ENCODE measurements at regions not wholly inside any gene's neighbourhood (a gene's known extent, or its start where the extent isn't known, plus 50 kb on each side); places are given as distances from the start of the nearest gene placed in this dataset.

GRCh38 chr9:7961076-7961475, 161.5 kb upstream of the DMAC1 start:
- no peaks in the 10 kb centered on the region for H3K9me3 ChIP-seq
- H3K27me3 ChIP-seq, result no peaks in the 10 kb centered on the region
- TF ChIP-seq POLR2A (IDR thresholded peaks at IDR 0.05) (no peak), EP300 (IDR thresholded peaks at IDR 0.05) (no peak), POLR2AphosphoS5 (IDR thresholded peaks at IDR 0.05) (no peak), CTCF (IDR thresholded peaks at IDR 0.05) (no peak)
- H3K36me3 ChIP-seq, result no peaks in the 10 kb centered on the region
- DNase-seq, result no peak
- no peak overlapping the region for H3K27ac ChIP-seq
- intact Hi-C loops (cut with DNase I; ENCODE audit: low total_unique reads), result no loop called here
- no peaks in the 10 kb centered on the region for H3K4me1 ChIP-seq
- 67 to 78% (median 73%) methylated on average over 3 of the region's 3 CpGs for WGBS, 5 donors
- H3K4me3 ChIP-seq, result no peak overlapping the region

- Histone ChIP-seq H3K36me3 (no peaks in the 10 kb centered on the region), H3K27ac (no peak overlapping the region), H3K4me1 (no peaks in the 10 kb centered on the region), H3K9me3 (no peaks in the 10 kb centered on the region), H3K27me3 (no peaks in the 10 kb centered on the region), H3K4me3 (no peak overlapping the region)
- DNase-seq, result no peak
- 80 to 90% (median 86%) methylated on average over 4 of the region's 4 CpGs for WGBS, 5 donors
- TF ChIP-seq POLR2A (IDR thresholded peaks at IDR 0.05) (no peak), CTCF (IDR thresholded peaks at IDR 0.05) (no peak), POLR2AphosphoS5 (IDR thresholded peaks at IDR 0.05) (no peak), EP300 (IDR thresholded peaks at IDR 0.05) (no peak)
- intact Hi-C loops (cut with DNase I; ENCODE audit: low total_unique reads), result no loop called here
Measured at GRCh38 chr9:7960320-7961050, 160.9 kb upstream of the DMAC1 start.

- Histone ChIP-seq H3K27me3 (no peaks in the 10 kb centered on the region), H3K9me3 (no peaks in the 10 kb centered on the region), H3K4me1 (no peaks in the 10 kb centered on the region), H3K4me3 (no peak overlapping the region), H3K27ac (no peak overlapping the region), H3K36me3 (no peaks in the 10 kb centered on the region)
- DNase-seq, result no peak
- no peak for TF ChIP-seq EP300 (IDR thresholded peaks at IDR 0.05)
- no peak for TF ChIP-seq POLR2AphosphoS5 (IDR thresholded peaks at IDR 0.05)
- TF ChIP-seq CTCF (IDR thresholded peaks at IDR 0.05), result no peak
- TF ChIP-seq POLR2A (IDR thresholded peaks at IDR 0.05), result no peak
- intact Hi-C loops (cut with DNase I; ENCODE audit: low total_unique reads), result no loop called here
- 89 to 93% (median 92%) methylated on average over 2 of the region's 2 CpGs for WGBS, 5 donors
Measured at GRCh38 chr9:7957803-7958202, 158.2 kb upstream of the DMAC1 start.

GRCh38 chr9:7947577-7947976, 148.0 kb upstream of the DMAC1 start:
- Histone ChIP-seq H3K9me3 (no peaks in the 10 kb centered on the region), H3K27me3 (no peaks in the 10 kb centered on the region), H3K4me3 (no peak overlapping the region), H3K27ac (no peak overlapping the region), H3K36me3 (no peaks in the 10 kb centered on the region), H3K4me1 (no peaks in the 10 kb centered on the region)
- DNase-seq, result no peak
- intact Hi-C loops (cut with DNase I; ENCODE audit: low total_unique reads), result no loop called here
- no peak for TF ChIP-seq EP300 (IDR thresholded peaks at IDR 0.05)
- no peak for TF ChIP-seq CTCF (IDR thresholded peaks at IDR 0.05)
- no peak for TF ChIP-seq POLR2AphosphoS5 (IDR thresholded peaks at IDR 0.05)
- no peak for TF ChIP-seq POLR2A (IDR thresholded peaks at IDR 0.05)
- WGBS, 5 donors, result 79 to 100% (median 87%) methylated on average over 1 of the region's 1 CpG
